HepG2 (cell line): ENCODE measurements at regions not wholly inside any gene's neighbourhood (a gene's known extent, or its start where the extent isn't known, plus 50 kb on each side); places are given as distances from the start of the nearest gene placed in this dataset.

Source experiments
- BRF2 ChIP-seq: sonication (generic); formaldehyde crosslinking; IDR thresholded peaks from 2 replicates; pipeline ENCODE4 v1.8.1; 2022; ENCODE audit warnings: mild to moderate bottlenecking, missing genetic modification reagents
- ZBTB1 ChIP-seq: sonication (generic); formaldehyde crosslinking; IDR thresholded peaks from 2 replicates; pipeline ENCODE4 v1.4.0; 2020; ENCODE audit warnings: missing genetic modification reagents, borderline replicate concordance

GRCh38 chr7:15977663-15978062, 291.2 kb upstream of the MEOX2 start:
- no peak for TF ChIP-seq BRF2 (CRISPR knock-in tag)
- TF ChIP-seq ZBTB1, result no peak
